Endothelial cell of umbilical vein (primary cell): ENCODE measurements at regions not wholly inside any gene's neighbourhood (a gene's known extent, or its start where the extent isn't known, plus 50 kb on each side); places are given as distances from the start of the nearest gene placed in this dataset.
"Not testable (repeated sequence)": the region's sequence is repeated elsewhere in the genome, so short reads cannot be mapped to it uniquely, and the experiment has no call there.

Experiments used
- BruUV-seq: library from RNA; stranded (reverse); fragments of 400-500 nt; replicated peaks from 2 replicates; lab custom pipeline; 2021; lab: Mats Ljungman, UMichigan
- CTCF ChIA-PET: fragments of 300-600, 350-600 bp; sonication (Branson Sonifier 250); formaldehyde crosslinking; loops from one replicate; lab custom pipeline; 2021; ENCODE audit warnings: antibody characterized with exemption, inconsistent platforms; lab: Charles Lee
- POLR2A ChIA-PET: fragments of 300-600, 350-600 bp; sonication (Branson Sonifier 250); formaldehyde crosslinking; loops from one replicate; lab custom pipeline; 2021; ENCODE audit warnings: antibody characterized with exemption, inconsistent platforms; lab: Charles Lee
- DNase-seq: peaks from one replicate; pipeline ENCODE4 v3.0.0-alpha.2; 2011; ENCODE audit warnings: low read depth, low spot score
- FAIRE-seq: peaks from 2 replicates; lab custom pipeline; 2011; peaks lifted over from hg19 to GRCh38; lab: Jason Lieb, UNC
- H2AFZ ChIP-seq: 2 replicates; pipeline ENCODE4 v1.6.0; 2012; ENCODE audit warnings: low read depth, low read length, control low read depth, inconsistent platforms
- H3K27ac ChIP-seq: 2 replicates; pipeline ENCODE4 v1.5.1; 2011; ENCODE audit warnings: low read depth, mild to moderate bottlenecking, control low read depth, low read length, moderate library complexity; ENCODE audit not compliant: insufficient read depth
- H3K27me3 ChIP-seq, 2 experiments: 2 replicates each; pipeline versions ENCODE4 v1.6.0 to v1.6.1; 2011; ENCODE audit warnings: low read length in 2 of 2, mixed read lengths in 1 of 2; ENCODE audit not compliant: control insufficient read depth in 2 of 2, insufficient read depth in 2 of 2
- H3K36me3 ChIP-seq, 2 experiments: 2 replicates in 1 of 2; 3 replicates in 1 of 2; pipeline ENCODE4 v1.5.1; 2011; ENCODE audit warnings: low read length in 2 of 2, mild to moderate bottlenecking in 1 of 2, moderate library complexity in 1 of 2; ENCODE audit not compliant: control insufficient read depth in 2 of 2, insufficient read depth in 2 of 2; ENCODE audit errors: extremely low read depth in 1 of 2
- H3K4me1 ChIP-seq: 3 replicates; pipeline ENCODE4 v1.5.1; 2011; ENCODE audit warnings: mild to moderate bottlenecking, low read length; ENCODE audit not compliant: control insufficient read depth, insufficient read depth; ENCODE audit errors: extremely low read depth
- H3K4me2 ChIP-seq: 2 replicates; pipeline ENCODE4 v1.6.1; 2011; ENCODE audit warnings: low read length, control low read depth, mixed read lengths; ENCODE audit not compliant: insufficient read depth
- H3K4me3 ChIP-seq, 3 experiments: fragments of 200-600 bp in 1 of 3; sonication (generic), shearing (Covaris generic) in 1 of 3; replicated peaks in 1 of 3; 2 replicates each; pipeline ENCODE4 v1.5.1; 2011 to 2016; ENCODE audit warnings: control low read depth in 3 of 3, low read length in 3 of 3, mild to moderate bottlenecking in 2 of 3, inconsistent platforms in 1 of 3, low read depth in 1 of 3, moderate library complexity in 1 of 3; ENCODE audit not compliant: insufficient read depth in 1 of 3
- H3K79me2 ChIP-seq: 2 replicates; pipeline ENCODE4 v1.6.0; 2012; ENCODE audit warnings: low read length, inconsistent platforms; ENCODE audit not compliant: control insufficient read depth, insufficient read depth
- H3K9ac ChIP-seq: replicated peaks from 2 replicates; pipeline ENCODE3; 2011; ENCODE audit warnings: low read length, control low read depth; ENCODE audit not compliant: insufficient read depth; ENCODE audit errors: extremely low read depth
- H3K9me1 ChIP-seq: replicated peaks from 3 replicates; pipeline ENCODE4 v1.6.0; 2011; ENCODE audit warnings: mild to moderate bottlenecking, low read length; ENCODE audit not compliant: control insufficient read depth, insufficient read depth; ENCODE audit errors: extremely low read depth
- H3K9me3 ChIP-seq: replicated peaks from 2 replicates; pipeline ENCODE4 v1.5.1; 2012; ENCODE audit warnings: low read length, inconsistent platforms; ENCODE audit not compliant: control insufficient read depth, insufficient read depth
- H4K20me1 ChIP-seq: replicated peaks from 2 replicates; pipeline ENCODE3; 2011; ENCODE audit warnings: mild to moderate bottlenecking, low read length; ENCODE audit not compliant: control insufficient read depth, insufficient read depth; ENCODE audit errors: extremely low read depth
- CTCF ChIP-seq, 2 donors: IDR thresholded peaks; 1 replicate in 1 of 2; 2 replicates in 1 of 2; pipeline ENCODE4 v1.5.1; 2011; ENCODE audit warnings: low read length in 2 of 2, mild to moderate bottlenecking in 2 of 2, moderate library complexity in 2 of 2, control low read depth in 1 of 2, inconsistent platforms in 1 of 2, low read depth in 1 of 2; ENCODE audit not compliant: insufficient read depth in 1 of 2; ENCODE audit errors: extremely low read depth in 1 of 2
- EZH2 ChIP-seq: IDR thresholded peaks from 2 replicates; pipeline ENCODE4 v1.6.1; 2012; ENCODE audit warnings: borderline replicate concordance, low read depth, mild to moderate bottlenecking, moderate library complexity, low read length, inconsistent platforms; ENCODE audit not compliant: severe bottlenecking
- FOS ChIP-seq: IDR thresholded peaks from 2 replicates; pipeline ENCODE4 v1.6.1; 2011; ENCODE audit warnings: mild to moderate bottlenecking, low read length, moderate library complexity, borderline replicate concordance; ENCODE audit not compliant: insufficient read depth
- GATA2 ChIP-seq: IDR thresholded peaks from 2 replicates; pipeline ENCODE4 v1.7.0; 2011; ENCODE audit warnings: low read depth, mild to moderate bottlenecking, moderate library complexity, mixed read lengths, low read length; ENCODE audit not compliant: insufficient read length, insufficient read depth
- JUN ChIP-seq: IDR thresholded peaks from 2 replicates; pipeline ENCODE4 v1.6.1; 2011; ENCODE audit warnings: borderline replicate concordance, low read depth; ENCODE audit not compliant: insufficient read length, insufficient read depth
- MAX ChIP-seq: IDR thresholded peaks from 2 replicates; pipeline ENCODE4 v1.6.1; 2011; ENCODE audit not compliant: insufficient read depth, insufficient read length
- MYC ChIP-seq: IDR thresholded peaks from one replicate; pipeline ENCODE4 v1.6.1; 2011; ENCODE audit warnings: mild to moderate bottlenecking, low read depth, low read length
- POLR2A ChIP-seq: IDR thresholded peaks from 2 replicates; pipeline ENCODE4 v1.6.1; 2012; ENCODE audit warnings: low read depth, mild to moderate bottlenecking, control low read depth, low read length
- POLR2AphosphoS5 ChIP-seq: IDR thresholded peaks from 2 replicates; pipeline ENCODE4 v1.6.1; 2012; ENCODE audit warnings: low read depth, mild to moderate bottlenecking, control low read depth, low read length, moderate library complexity; ENCODE audit not compliant: insufficient read depth
- dilution Hi-C: fragments of 300-500 bp; cut with MboI; formaldehyde crosslinking; loops from one replicate; pipeline ENCODE4 v1.15.0; 2019; ENCODE audit warnings: low sequenced_read_pairs; ENCODE audit not compliant: extremely low pct_ligation_motif_present
- intact Hi-C: fragments of 100-400 bp; cut with micrococcal nuclease; formaldehyde crosslinking; loops from one replicate; pipeline ENCODE4 v1.10.0; 2022

DNA sequence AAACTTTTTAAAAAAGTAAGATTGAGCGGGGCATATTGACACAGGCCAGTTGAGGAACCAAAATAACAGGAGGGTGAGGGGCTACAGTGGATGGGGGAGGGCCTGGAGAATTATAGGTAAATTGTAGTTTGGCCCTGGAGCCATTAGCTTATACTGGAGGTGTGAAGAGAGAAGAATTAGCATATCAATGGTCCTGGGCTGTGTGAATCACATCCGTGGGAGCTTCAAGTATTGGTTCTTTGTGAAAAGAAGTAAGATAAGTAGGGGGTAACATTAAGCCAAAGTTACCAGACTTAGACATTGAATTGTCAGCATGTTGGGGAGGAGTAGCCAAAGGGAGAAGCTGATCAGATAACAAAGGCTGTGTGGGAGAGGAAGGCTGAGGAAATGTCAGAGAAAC, 1085.2 kb upstream of the AMELY start:
- H3K9me1 ChIP-seq = no peaks in the 10 kb centered on the region
- H3K4me1 ChIP-seq = no peaks in the 10 kb centered on the region
- H3K36me3 ChIP-seq = no peaks in the 10 kb centered on the region
- no peak overlapping the region for H2AFZ ChIP-seq
- no peaks in the 10 kb centered on the region for H4K20me1 ChIP-seq
- no TSS peak for BruUV-seq
- no peak overlapping the region for H3K4me2 ChIP-seq
- DNase-seq = no peak
- no peak overlapping the region for H3K9ac ChIP-seq
- CTCF ChIA-PET = no interaction called here
- no peak for FAIRE-seq
- intact Hi-C loops (no loop called here), dilution Hi-C loops (no loop called here)
- H3K27ac ChIP-seq = no peak overlapping the region
- H3K9me3 ChIP-seq = no peaks in the 10 kb centered on the region
- TF ChIP-seq MYC (no peak), MAX (no peak), POLR2A (no peak), EZH2 (no peak), GATA2 (no peak), FOS (no peak), JUN (no peak), POLR2AphosphoS5 (no peak), CTCF (IDR thresholded peaks at IDR 0.05; ENCODE audit: extremely low read depth in 1 of 2, insufficient read depth in 1 of 2, low read depth in 1 of 2, low read length in 2 of 2) (no peak)
- H3K4me3 ChIP-seq = no peak overlapping the region
- H3K27me3 ChIP-seq = no peaks in the 10 kb centered on the region
- no peaks in the 10 kb centered on the region for H3K79me2 ChIP-seq
- POLR2A ChIA-PET = no interaction called here

DNA sequence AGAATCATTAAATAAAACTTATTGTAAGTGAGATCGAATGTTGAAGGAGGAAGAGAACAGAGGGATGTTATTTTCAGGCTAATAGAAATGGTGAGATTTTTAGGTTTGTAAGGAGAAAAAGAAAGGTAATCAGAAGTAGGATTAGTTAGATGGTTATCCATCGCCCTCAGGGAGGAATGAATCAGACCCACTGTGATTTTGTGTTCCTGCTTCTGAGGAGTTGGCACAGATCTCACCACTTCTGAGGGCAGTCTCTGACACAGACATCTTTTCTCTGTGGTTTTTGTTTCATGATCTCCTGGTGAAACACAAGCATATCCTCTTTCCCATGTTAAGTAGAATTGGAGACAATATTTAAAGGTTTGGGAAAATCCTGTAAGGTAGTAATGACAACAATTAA, 1083.2 kb upstream of the AMELY start:
- intact Hi-C loops, H3K36me3 ChIP-seq, H3K27me3 ChIP-seq, H3K9me1 ChIP-seq, H2AFZ ChIP-seq, H3K79me2 ChIP-seq, BruUV-seq, H4K20me1 ChIP-seq, H3K4me2 ChIP-seq, H3K27ac ChIP-seq, H3K9me3 ChIP-seq, CTCF ChIA-PET, H3K4me3 ChIP-seq, POLR2A ChIA-PET, H3K4me1 ChIP-seq, dilution Hi-C loops, DNase-seq, H3K9ac ChIP-seq, FAIRE-seq: not testable (repeated sequence)
